HCT116 (cell line): ENCODE measurements at regions not wholly inside any gene's neighbourhood (a gene's known extent, or its start where the extent isn't known, plus 50 kb on each side); places are given as distances from the start of the nearest gene placed in this dataset.

Experiments used
- ATAC-seq: fragments of 200-7000 bp; cut with Tn5 transposase; 2 replicates; pipeline ENCODE4 v1.9.1; 2020; ENCODE audit warnings: mild to moderate bottlenecking, moderate library complexity
- BruUV-seq: library from RNA; stranded (reverse); fragments of 400-500 nt; replicated peaks from 2 replicates; lab custom pipeline; 2021; lab: Mats Ljungman, UMichigan
- CTCF ChIA-PET: fragments of 300-600 bp; sonication (Branson Sonifier 250); formaldehyde crosslinking; loops from one replicate; lab custom pipeline; 2021; ENCODE audit warnings: antibody characterized with exemption; lab: Charles Lee
- POLR2A ChIA-PET: fragments of 300-600, 350-600 bp; sonication (Branson Sonifier 250); formaldehyde crosslinking; loops from one replicate; lab custom pipeline; 2021; ENCODE audit warnings: antibody characterized with exemption; lab: Charles Lee
- RAD21 ChIA-PET, 2 experiments: fragments of 300-600 bp; sonication (Branson Sonifier 250); formaldehyde crosslinking; loops; one replicate each; lab custom pipeline; 2023; ENCODE audit warnings: low total read pairs in 2 of 2; ENCODE audit not compliant: uncharacterized antibody in 2 of 2, unreplicated experiment in 2 of 2, low non-redundant PET in 1 of 2; lab: Charles Lee
- DNase-seq: peaks from one replicate; pipeline ENCODE4 v3.0.0-alpha.2; 2010; ENCODE audit warnings: low read depth, low spot score
- H2AFZ ChIP-seq: fragments of 200-600 bp; shearing (Covaris generic), sonication (generic); 2 replicates; pipeline ENCODE4 v1.6.1; 2017; ENCODE audit warnings: low read depth, mixed run types, mixed read lengths, antibody characterized with exemption, low read length; ENCODE audit not compliant: poor library complexity, severe bottlenecking
- H3K27ac ChIP-seq: 2 replicates; pipeline ENCODE4 v1.5.1; 2012; ENCODE audit warnings: low read depth, low read length
- H3K27me3 ChIP-seq: fragments of 200-600 bp; sonication (generic); 2 replicates; pipeline ENCODE4 v1.6.1; 2016; ENCODE audit warnings: mixed run types, low read length, mixed read lengths; ENCODE audit not compliant: insufficient read depth
- H3K36me3 ChIP-seq, 2 experiments: fragments of 200-500 bp in 1 of 2; fragments of 200-600 bp in 1 of 2; sonication (Bioruptor generic) in 1 of 2; sonication (generic) in 1 of 2; 2 replicates each; pipeline versions ENCODE4 v1.5.1 to v1.6.1; 2014 to 2016; ENCODE audit warnings: low read length in 2 of 2, inconsistent platforms in 1 of 2, mixed read lengths in 1 of 2, mixed run types in 1 of 2; ENCODE audit not compliant: insufficient read depth in 2 of 2, control insufficient read depth in 1 of 2
- H3K4me1 ChIP-seq, 2 experiments: fragments of 200-600 bp in 1 of 2; sonication (generic) in 1 of 2; 2 replicates each; pipeline versions ENCODE4 v1.5.1 to v1.6.1; 2012 to 2017; ENCODE audit warnings: low read length in 2 of 2, inconsistent platforms in 1 of 2, mild to moderate bottlenecking in 1 of 2, mixed read lengths in 1 of 2, mixed run types in 1 of 2, moderate library complexity in 1 of 2; ENCODE audit not compliant: insufficient read depth in 2 of 2, control insufficient read depth in 1 of 2
- H3K4me2 ChIP-seq: fragments of 200-600 bp; sonication (generic); 2 replicates; pipeline ENCODE4 v1.6.1; 2017; ENCODE audit warnings: mixed run types, low read length, mixed read lengths
- H3K4me3 ChIP-seq, 2 experiments: fragments of 200-600 bp in 1 of 2; sonication (generic) in 1 of 2; replicated peaks in 1 of 2; 2 replicates each; pipeline ENCODE4 v1.5.1; 2011 to 2016; ENCODE audit warnings: low read length in 2 of 2, control low read depth in 1 of 2, low read depth in 1 of 2, mild to moderate bottlenecking in 1 of 2, mixed read lengths in 1 of 2, mixed run types in 1 of 2
- H3K79me2 ChIP-seq: fragments of 200-600 bp; sonication (generic); 2 replicates; pipeline ENCODE4 v1.6.1; 2017; ENCODE audit warnings: mild to moderate bottlenecking, mixed run types, low read length, moderate library complexity, mixed read lengths; ENCODE audit not compliant: insufficient read depth
- H3K9ac ChIP-seq: fragments of 200-600 bp; sonication (generic); 2 replicates; pipeline ENCODE4 v1.6.1; 2016; ENCODE audit warnings: low read length, mixed read lengths
- H3K9me2 ChIP-seq: fragments of 200-600 bp; sonication (generic), shearing (Covaris generic); 2 replicates; pipeline ENCODE4 v1.6.1; 2017; ENCODE audit warnings: mixed run types, mild to moderate bottlenecking, moderate library complexity; ENCODE audit not compliant: insufficient read depth
- H3K9me3 ChIP-seq, 2 experiments: fragments of 200-500 bp in 1 of 2; fragments of 200-600 bp in 1 of 2; sonication (Bioruptor generic) in 1 of 2; sonication (generic) in 1 of 2; 2 replicates each; pipeline ENCODE4 v1.6.1; 2014 to 2017; ENCODE audit warnings: low read length in 2 of 2, mixed read lengths in 2 of 2, inconsistent platforms in 1 of 2, low read depth in 1 of 2, mild to moderate bottlenecking in 1 of 2, mixed run types in 1 of 2, moderate library complexity in 1 of 2; ENCODE audit not compliant: control insufficient read depth in 1 of 2, insufficient read depth in 1 of 2
- H4K20me1 ChIP-seq: fragments of 200-600 bp; sonication (generic), shearing (Covaris generic); 2 replicates; pipeline ENCODE4 v1.6.1; 2017; ENCODE audit warnings: mixed run types, mild to moderate bottlenecking, moderate library complexity; ENCODE audit not compliant: insufficient read depth
- CBX3 ChIP-seq: IDR thresholded peaks from 2 replicates; pipeline ENCODE4 v1.6.1; 2012; ENCODE audit warnings: low read depth
- ELF1 ChIP-seq: IDR thresholded peaks from 2 replicates; pipeline ENCODE4 v1.6.1; 2012; ENCODE audit warnings: low read depth, borderline replicate concordance
- EZH2 ChIP-seq: fragments of 200-600 bp; sonication (generic); IDR thresholded peaks from 2 replicates; pipeline ENCODE4 v1.6.1; 2017; ENCODE audit warnings: antibody characterized with exemption, mixed run types
- FOSL1 ChIP-seq: IDR thresholded peaks from 2 replicates; pipeline ENCODE4 v1.6.1; 2012; ENCODE audit warnings: low read depth
- JUND ChIP-seq: IDR thresholded peaks from 2 replicates; pipeline ENCODE4 v1.6.1; 2012
- POLR2A ChIP-seq: IDR thresholded peaks from 2 replicates; pipeline ENCODE4 v1.7.0; 2011; ENCODE audit warnings: borderline replicate concordance; ENCODE audit not compliant: insufficient read depth, insufficient read length; ENCODE audit errors: extremely low read depth
- POLR2AphosphoS5 ChIP-seq: IDR thresholded peaks from 2 replicates; pipeline ENCODE4 v1.6.1; 2011; ENCODE audit warnings: mild to moderate bottlenecking, low read depth, low read length, moderate library complexity
- RAD21 ChIP-seq: IDR thresholded peaks from 2 replicates; pipeline ENCODE4 v1.6.1; 2012; ENCODE audit warnings: low read depth, mild to moderate bottlenecking
- SIN3A ChIP-seq: IDR thresholded peaks from 2 replicates; pipeline ENCODE4 v1.6.1; 2012; ENCODE audit warnings: low read depth
- ZFX ChIP-seq: fragments of 450-650 bp; IDR thresholded peaks from 2 replicates; pipeline ENCODE4 v1.6.1; 2017
- ZNF274 ChIP-seq: fragments of 200-500 bp; sonication (Bioruptor generic); IDR thresholded peaks from 2 replicates; pipeline ENCODE4 v1.6.1; 2014; ENCODE audit warnings: mild to moderate bottlenecking, low read depth, low read length, inconsistent platforms
- intact Hi-C: fragments of 100-400 bp; cut with micrococcal nuclease; formaldehyde crosslinking; loops from 2 replicates; pipeline ENCODE4 v1.10.0; 2022
- TF ChIP-seq, protein P1 (sequence below): IDR thresholded peaks from 2 replicates; pipeline ENCODE4 v1.6.1; 2012
- TF ChIP-seq, protein P2 (sequence below): IDR thresholded peaks from 2 replicates; pipeline ENCODE4 v1.6.1; 2012
- TF ChIP-seq, protein P3 (sequence below): IDR thresholded peaks from 2 replicates; pipeline ENCODE4 v1.6.1; 2011; ENCODE audit warnings: mild to moderate bottlenecking, low read length, moderate library complexity; ENCODE audit not compliant: insufficient replicate concordance; ENCODE audit errors: extremely low read depth
- TF ChIP-seq, protein P4 (sequence below), 3 experiments: fragments of 200-600 bp in 1 of 3; sonication (generic) in 1 of 3; IDR thresholded peaks in 2 of 3; conservative IDR thresholded peaks in 1 of 3; 2 replicates each; pipeline ENCODE4 v1.5.1; 2012 to 2017; ENCODE audit warnings: low read depth in 2 of 3, low read length in 2 of 3, antibody characterized with exemption in 1 of 3, borderline replicate concordance in 1 of 3, control low read depth in 1 of 3, mild to moderate bottlenecking in 1 of 3, mixed read lengths in 1 of 3, mixed run types in 1 of 3, moderate library complexity in 1 of 3; ENCODE audit not compliant: insufficient read depth in 1 of 3

DNA sequence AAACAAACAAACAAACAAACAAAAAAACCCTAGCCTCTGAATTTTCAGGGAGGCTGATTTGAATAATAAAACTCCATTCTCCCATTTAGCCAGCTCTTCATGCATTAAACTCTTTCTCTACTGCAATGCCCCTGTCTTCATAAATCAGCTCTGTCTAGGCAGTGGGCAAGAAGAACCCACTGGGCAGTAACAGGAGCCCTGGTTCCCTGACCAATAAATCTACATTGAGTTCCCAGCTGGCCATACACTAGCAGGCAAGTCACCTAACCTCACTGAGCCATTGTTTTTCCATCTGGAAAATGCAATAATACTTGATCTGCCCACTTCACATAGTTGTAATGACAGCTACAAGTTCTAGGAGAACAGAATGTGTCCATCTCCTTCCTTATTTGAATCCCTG, 57.6 kb upstream of the YPEL5 start:
- no peaks in the 10 kb centered on the region for H3K79me2 ChIP-seq
- no peaks in the 10 kb centered on the region for H4K20me1 ChIP-seq
- H3K27ac ChIP-seq = no peak overlapping the region
- no peak for DNase-seq
- no peaks in the 10 kb centered on the region for H3K9me2 ChIP-seq
- H3K4me2 ChIP-seq = no peak overlapping the region
- BruUV-seq = no TSS peak
- no peaks in the 10 kb centered on the region for H3K36me3 ChIP-seq
- no peaks in the 10 kb centered on the region for H3K4me1 ChIP-seq
- ChIA-PET CTCF (interaction anchor here (2.0 kb wide), 1 partner anchor 26 kb away, joined by 5 read pairs; no protein-coding TSS in a partner anchor), RAD21 (no interaction called here), POLR2A (no interaction called here)
- no peak overlapping the region for H3K4me3 ChIP-seq
- no peak for TF ChIP-seq SIN3A
- TF ChIP-seq, protein P1, sequence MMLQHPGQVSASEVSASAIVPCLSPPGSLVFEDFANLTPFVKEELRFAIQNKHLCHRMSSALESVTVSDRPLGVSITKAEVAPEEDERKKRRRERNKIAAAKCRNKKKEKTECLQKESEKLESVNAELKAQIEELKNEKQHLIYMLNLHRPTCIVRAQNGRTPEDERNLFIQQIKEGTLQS = no peak
- no peak for TF ChIP-seq POLR2A
- no peak for TF ChIP-seq ZNF274
- TF ChIP-seq ELF1 = no peak
- TF ChIP-seq RAD21 = no peak
- TF ChIP-seq CBX3 = no peak
- TF ChIP-seq EZH2 = no peak
- TF ChIP-seq, protein P2, sequence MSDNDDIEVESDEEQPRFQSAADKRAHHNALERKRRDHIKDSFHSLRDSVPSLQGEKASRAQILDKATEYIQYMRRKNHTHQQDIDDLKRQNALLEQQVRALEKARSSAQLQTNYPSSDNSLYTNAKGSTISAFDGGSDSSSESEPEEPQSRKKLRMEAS = no peak
- TF ChIP-seq, protein P3, sequence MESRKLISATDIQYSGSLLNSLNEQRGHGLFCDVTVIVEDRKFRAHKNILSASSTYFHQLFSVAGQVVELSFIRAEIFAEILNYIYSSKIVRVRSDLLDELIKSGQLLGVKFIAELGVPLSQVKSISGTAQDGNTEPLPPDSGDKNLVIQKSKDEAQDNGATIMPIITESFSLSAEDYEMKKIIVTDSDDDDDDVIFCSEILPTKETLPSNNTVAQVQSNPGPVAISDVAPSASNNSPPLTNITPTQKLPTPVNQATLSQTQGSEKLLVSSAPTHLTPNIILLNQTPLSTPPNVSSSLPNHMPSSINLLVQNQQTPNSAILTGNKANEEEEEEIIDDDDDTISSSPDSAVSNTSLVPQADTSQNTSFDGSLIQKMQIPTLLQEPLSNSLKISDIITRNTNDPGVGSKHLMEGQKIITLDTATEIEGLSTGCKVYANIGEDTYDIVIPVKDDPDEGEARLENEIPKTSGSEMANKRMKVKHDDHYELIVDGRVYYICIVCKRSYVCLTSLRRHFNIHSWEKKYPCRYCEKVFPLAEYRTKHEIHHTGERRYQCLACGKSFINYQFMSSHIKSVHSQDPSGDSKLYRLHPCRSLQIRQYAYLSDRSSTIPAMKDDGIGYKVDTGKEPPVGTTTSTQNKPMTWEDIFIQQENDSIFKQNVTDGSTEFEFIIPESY = no peak
- TF ChIP-seq, protein P4, sequence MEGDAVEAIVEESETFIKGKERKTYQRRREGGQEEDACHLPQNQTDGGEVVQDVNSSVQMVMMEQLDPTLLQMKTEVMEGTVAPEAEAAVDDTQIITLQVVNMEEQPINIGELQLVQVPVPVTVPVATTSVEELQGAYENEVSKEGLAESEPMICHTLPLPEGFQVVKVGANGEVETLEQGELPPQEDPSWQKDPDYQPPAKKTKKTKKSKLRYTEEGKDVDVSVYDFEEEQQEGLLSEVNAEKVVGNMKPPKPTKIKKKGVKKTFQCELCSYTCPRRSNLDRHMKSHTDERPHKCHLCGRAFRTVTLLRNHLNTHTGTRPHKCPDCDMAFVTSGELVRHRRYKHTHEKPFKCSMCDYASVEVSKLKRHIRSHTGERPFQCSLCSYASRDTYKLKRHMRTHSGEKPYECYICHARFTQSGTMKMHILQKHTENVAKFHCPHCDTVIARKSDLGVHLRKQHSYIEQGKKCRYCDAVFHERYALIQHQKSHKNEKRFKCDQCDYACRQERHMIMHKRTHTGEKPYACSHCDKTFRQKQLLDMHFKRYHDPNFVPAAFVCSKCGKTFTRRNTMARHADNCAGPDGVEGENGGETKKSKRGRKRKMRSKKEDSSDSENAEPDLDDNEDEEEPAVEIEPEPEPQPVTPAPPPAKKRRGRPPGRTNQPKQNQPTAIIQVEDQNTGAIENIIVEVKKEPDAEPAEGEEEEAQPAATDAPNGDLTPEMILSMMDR (IDR thresholded peaks at IDR 0.05 in 2 of 3, conservative IDR thresholded peaks at IDR 0.05 in 1 of 3; ENCODE audit: borderline replicate concordance in 1 of 3, insufficient read depth in 1 of 3, low read depth in 2 of 3, low read length in 2 of 3) = no peak
- no peak for TF ChIP-seq JUND
- TF ChIP-seq FOSL1 = no peak
- no peak for TF ChIP-seq ZFX
- TF ChIP-seq POLR2AphosphoS5 = no peak
- H2AFZ ChIP-seq = no peak overlapping the region
- no peaks in the 10 kb centered on the region for H3K9me3 ChIP-seq
- intact Hi-C loops = no loop called here
- peaks cover 47% of the 10 kb centered on the region for H3K27me3 ChIP-seq
- H3K9ac ChIP-seq = no peak overlapping the region
- ATAC-seq = no peak
